NCI-H2196 (cell line): ENCODE measurements at regions not wholly inside any gene's neighbourhood (a gene's known extent, or its start where the extent isn't known, plus 50 kb on each side); places are given as distances from the start of the nearest gene placed in this dataset.

Experiments
- DNase-seq: peaks from one replicate; lab custom pipeline; 2025; ENCODE audit not compliant: unreplicated experiment; lab: John Stamatoyannopoulos, UW

DNA sequence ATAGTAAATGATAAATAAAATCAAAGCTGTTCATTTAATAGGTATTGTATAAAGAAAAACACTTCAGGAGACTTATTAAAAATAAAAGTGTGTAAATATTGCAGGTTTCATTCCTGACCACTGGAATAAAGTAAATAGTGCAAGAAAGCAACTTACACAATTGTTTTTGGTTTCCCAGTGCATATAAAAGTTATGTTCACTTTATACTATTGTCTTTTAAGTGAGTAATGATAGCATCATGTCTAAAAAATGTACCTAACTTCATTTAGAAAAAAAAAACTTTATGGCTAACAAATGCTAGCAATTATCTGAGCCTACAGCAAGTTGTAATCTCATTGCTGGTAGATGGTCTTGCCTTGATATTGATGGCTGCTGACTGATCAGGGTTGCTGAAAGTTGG is 726.6 kb upstream of the POU3F2 start:
- DNase-seq = no peak

DNA sequence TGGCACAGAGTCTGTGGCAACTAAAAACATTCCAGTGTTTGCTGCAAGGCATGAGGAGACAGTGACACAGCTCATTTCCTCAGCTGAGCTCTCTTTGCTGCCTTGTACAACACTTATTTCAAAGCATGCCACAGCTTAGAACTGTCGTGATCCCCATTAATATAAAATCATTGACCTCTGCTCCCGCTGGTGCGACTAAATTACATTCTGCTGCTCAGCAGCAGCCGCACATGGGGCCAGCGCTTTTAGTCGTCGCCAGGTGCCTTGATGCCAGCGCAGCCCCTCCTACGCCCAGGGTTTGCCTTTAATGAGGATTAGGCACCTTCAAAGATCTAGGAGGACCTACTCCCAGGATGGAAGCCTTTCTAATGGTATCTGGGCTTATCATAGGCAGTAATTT is 717.9 kb upstream of the POU3F2 start:
- no peak for DNase-seq

GRCh38 chr6:98117068-98117467 is 717.3 kb upstream of the POU3F2 start:
- DNase-seq = no peak

DNA sequence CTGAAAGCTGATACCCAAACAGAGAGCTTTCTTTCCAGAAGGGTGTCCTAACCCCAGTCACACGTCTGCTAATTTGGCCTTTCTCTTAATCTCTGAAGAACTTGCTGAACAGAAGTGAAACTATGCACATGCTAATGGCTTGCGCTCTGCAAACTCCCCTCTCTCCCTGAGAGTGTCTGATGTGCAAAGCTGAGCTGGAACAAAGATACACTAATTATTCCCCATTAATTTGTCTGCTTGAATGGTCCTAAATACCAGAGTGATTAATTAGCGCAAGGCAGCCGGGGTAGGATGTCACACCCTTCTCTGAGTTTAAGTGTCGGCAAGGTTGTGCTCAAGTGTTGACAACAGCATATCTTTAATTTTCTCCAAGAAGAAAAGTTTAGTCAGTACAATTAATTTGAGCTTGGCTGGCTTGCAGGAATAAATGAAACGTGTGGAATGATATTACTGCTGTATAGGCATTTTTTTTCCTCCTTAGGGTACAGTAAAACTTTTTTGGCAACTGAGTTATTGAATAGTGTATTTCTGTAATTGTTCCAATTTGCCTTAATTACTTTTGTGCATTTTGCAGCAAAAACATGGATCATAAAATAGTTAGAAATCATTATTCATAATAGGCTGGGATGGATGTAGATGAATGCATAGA is 715.9 kb upstream of the POU3F2 start:
- no peak for DNase-seq

- no peak for DNase-seq
Measured at GRCh38 chr6:98124171-98124570, 710.2 kb upstream of the POU3F2 start.

- DNase-seq = no peak
Measured at GRCh38 chr6:98131290-98131990, 702.9 kb upstream of the POU3F2 start.

DNA sequence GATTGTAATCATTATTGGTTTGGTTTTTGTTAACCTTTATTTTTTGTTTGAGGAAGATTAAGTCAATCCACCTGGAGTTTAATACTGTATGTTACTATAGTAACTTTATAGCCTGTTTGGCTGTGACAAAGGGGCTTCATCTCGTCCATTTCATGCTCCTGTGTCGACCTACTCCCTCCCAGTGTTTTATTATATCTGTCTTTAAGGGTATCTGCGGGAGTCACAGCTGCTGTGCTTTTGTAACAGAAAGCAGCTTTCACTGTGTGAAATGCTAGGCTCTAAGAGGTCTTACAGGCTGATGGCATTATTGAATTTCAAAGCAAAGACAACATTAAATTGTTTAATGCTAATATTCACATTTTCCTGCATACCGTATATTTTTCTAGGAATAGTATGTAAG is 698.0 kb upstream of the POU3F2 start:
- no peak for DNase-seq

GRCh38 chr6:98137391-98137790 is 697.0 kb upstream of the POU3F2 start:
- DNase-seq = no peak

DNA sequence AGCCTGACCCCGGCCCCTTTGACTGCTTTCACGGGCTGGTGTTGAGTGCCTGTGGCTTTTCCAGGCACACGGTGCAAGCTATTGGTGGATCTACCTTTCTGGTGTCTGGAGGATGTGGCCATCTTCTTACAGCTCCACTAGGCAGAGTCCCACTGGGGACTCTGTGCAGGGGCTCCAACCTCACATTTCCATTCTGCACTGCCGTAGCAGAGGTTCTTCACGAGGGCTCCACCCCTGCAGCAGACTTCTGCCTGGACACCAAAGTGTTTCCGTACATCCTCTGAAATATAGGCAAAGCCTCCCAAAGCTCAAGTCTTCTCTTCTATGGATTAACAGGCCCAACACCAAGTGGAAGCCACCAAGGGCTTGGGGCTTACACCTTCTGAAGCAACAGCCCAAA is 691.5 kb upstream of the POU3F2 start:
- DNase-seq = no peak

- no peak for DNase-seq
Measured at GRCh38 chr6:98146656-98147055, 687.7 kb upstream of the POU3F2 start.

DNA sequence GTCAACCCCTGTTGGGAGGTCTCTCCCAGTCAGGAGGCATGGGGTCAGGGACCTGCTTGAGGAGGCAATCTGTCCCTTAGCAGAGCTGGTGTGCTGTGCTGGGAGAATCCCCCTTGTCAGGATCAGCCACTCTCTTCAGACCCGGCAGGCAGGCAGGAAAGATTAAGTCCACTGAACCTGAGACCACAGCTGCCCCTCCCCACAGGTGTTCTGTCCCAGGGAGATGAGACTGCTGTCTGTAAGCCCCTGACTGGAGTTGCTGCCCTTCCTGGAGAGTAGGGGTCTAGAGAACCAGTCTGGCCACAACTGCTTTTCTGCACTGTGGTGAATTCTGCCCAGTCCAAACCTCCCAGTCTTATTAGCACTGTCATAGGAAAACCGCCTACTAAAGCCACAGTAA is 677.8 kb upstream of the POU3F2 start:
- no peak for DNase-seq

DNA sequence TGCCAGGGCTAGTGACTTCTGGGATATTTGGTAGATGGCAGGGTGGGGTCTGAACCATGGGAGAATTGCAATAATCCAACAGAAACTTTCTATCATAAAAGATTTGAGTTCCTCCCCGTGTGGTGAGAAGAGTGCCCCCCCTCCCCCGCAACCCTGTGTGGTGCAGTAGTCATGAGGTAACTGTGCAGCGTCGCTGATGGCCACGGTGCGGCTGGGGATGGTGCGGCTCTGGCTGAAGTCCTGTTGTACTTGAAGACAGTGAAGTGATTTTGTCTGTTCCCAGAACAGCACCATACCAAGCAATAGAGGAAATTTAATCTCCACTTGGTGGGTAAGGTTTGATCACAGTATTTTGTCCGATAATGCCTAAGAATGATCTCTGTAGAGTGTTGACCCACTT is 654.8 kb upstream of the POU3F2 start:
- DNase-seq = no peak

GRCh38 chr6:98200084-98200483 is 634.3 kb upstream of the POU3F2 start:
- no peak for DNase-seq

DNA sequence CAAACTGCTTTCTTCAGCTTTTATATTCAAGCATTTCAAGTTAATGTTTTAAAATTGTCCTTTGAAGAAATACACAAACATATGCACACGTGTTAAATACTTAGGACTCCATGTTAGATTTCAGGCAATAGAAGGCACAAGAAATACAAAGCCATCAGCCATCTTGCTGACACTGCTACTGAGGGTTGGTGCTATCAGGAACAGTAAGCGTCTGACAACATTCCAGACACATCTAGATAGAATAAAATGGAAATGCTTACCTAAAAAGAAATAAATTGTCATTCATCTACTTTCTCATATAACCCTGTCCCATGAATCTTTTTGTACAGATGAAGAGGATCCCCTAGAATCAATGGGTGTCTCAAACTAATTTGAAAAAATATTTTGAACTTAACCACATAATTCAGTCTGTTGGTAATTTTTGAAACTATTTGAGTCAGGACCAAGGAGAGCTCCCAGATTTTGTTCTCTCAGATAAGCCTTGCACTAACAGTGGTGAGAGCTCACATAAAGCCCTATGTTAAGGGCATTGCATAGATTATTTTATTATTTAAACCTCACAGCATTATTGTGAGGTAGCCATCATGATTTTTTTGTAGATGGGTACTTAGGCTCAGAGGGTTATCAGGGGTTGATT is 631.1 kb upstream of the POU3F2 start:
- no peak for DNase-seq

- DNase-seq = no peak
Measured at GRCh38 chr6:98212468-98212867, 621.9 kb upstream of the POU3F2 start.

- no peak for DNase-seq
Measured at GRCh38 chr6:98215531-98215930, 618.8 kb upstream of the POU3F2 start.

DNA sequence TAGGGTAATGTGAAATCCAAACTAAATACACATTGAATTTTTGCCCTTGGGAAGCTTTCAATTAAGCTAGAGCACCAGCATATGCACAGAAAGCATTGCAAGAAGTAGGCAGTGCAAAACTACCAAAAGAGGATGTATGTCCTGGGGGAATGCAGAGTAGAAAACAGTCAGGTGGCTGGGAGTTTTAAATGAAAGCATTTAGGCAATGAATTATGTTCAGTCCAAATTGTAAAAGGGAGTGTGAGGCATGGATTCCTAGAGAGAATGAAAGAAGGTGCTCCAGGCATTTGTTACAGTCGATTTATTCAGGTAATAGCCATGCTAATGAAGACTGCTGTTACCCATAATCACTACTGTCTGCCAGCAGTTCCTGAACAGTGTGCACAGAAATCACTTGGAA is 604.1 kb upstream of the POU3F2 start:
- DNase-seq = no peak

- DNase-seq = no peak
Measured at GRCh38 chr6:98239057-98239456, 595.3 kb upstream of the POU3F2 start.

GRCh38 chr6:98241630-98242029 is 592.7 kb upstream of the POU3F2 start:
- no peak for DNase-seq

DNA sequence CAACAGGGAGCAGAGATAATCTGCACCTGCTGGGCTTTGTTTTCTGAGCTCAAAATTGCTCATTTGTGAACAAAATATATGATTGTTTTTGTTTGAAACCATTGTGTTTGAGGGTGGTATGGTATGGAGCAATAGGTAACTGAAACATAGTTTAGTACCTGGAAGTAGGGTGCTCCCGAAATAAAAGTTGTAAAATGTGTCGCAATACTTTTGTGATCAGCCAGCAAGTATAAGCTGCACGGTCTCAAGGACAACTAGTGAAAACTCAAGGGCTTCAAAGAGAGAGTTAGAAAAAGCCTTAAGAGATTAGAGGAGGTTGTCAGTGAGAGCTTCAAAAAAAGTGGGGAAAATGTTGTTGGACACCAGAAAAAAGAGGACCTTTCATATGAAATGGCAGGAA is 579.8 kb upstream of the POU3F2 start:
- DNase-seq = no peak

DNA sequence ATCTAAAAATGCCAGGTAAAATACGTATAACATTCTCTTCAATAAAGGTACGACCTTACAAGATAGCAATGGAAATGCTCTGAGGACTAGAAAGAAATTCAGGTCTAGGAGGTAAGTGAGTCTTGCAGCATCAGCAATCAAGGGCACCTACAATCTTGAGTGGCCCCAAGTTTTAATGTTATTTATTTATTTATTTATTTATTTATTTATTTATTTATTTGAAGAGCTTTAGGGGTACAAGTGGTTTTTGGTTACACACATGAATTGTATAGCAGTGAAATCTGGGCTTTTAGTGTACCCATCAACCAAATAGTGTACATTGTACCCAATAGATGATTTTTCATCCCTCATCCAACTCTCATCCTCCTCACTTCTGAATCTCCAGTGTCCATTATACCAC is 574.0 kb upstream of the POU3F2 start:
- DNase-seq = no peak

GRCh38 chr6:98272060-98272459 is 562.3 kb upstream of the POU3F2 start:
- DNase-seq = no peak

- DNase-seq = no peak
Measured at GRCh38 chr6:98274691-98275090, 559.7 kb upstream of the POU3F2 start.
